Activated B cell treated with CpG ODN at 0.5 μM for 24 hours (primary cell): ENCODE measurements at regions not wholly inside any gene's neighbourhood (a gene's known extent, or its start where the extent isn't known, plus 50 kb on each side); places are given as distances from the start of the nearest gene placed in this dataset.

Experiments
- ATAC-seq: fragments of 200-7000 bp; cut with Tn5 transposase; one replicate; pipeline ENCODE4 v1.10.0; 2021; ENCODE audit warnings: low read depth, mild to moderate bottlenecking, moderate library complexity
- CTCF ChIA-PET: fragments of 350-600 bp; sonication (Branson Sonifier 250); formaldehyde crosslinking; loops from one replicate; lab custom pipeline; 2021; ENCODE audit warnings: antibody characterized with exemption; lab: Charles Lee
- POLR2A ChIA-PET: fragments of 350-600 bp; sonication (Branson Sonifier 250); formaldehyde crosslinking; loops from one replicate; lab custom pipeline; 2021; ENCODE audit warnings: antibody characterized with exemption; lab: Charles Lee
- DNase-seq: peaks from one replicate; pipeline ENCODE4 v3.0.0; 2022
- H3K27ac Mint-ChIP-seq: one replicate; pipeline ENCODE4 v1.8.0; 2020; ENCODE audit warnings: mixed read lengths
- H3K27me3 Mint-ChIP-seq: one replicate; pipeline ENCODE4 v1.8.0; 2021; ENCODE audit warnings: mixed read lengths
- H3K36me3 Mint-ChIP-seq: one replicate; pipeline ENCODE4 v1.8.0; 2021; ENCODE audit warnings: low read depth, mixed read lengths
- H3K4me1 Mint-ChIP-seq: one replicate; pipeline ENCODE4 v1.8.0; 2021; ENCODE audit warnings: mixed read lengths
- H3K4me3 Mint-ChIP-seq: one replicate; pipeline ENCODE4 v1.8.0; 2020; ENCODE audit warnings: mild to moderate bottlenecking, mixed read lengths
- H3K9me3 Mint-ChIP-seq: one replicate; pipeline ENCODE4 v1.8.0; 2020; ENCODE audit warnings: mixed read lengths
- CTCF ChIP-seq: fragments of 200-600 bp; IDR thresholded peaks from one replicate; pipeline ENCODE4 v1.8.0; 2022; ENCODE audit warnings: antibody characterized with exemption, mild to moderate bottlenecking
- intact Hi-C: fragments of 100-400 bp; cut with micrococcal nuclease; formaldehyde crosslinking; loops from one replicate; pipeline ENCODE4 v1.15.1; 2024

GRCh38 chr5:2607598-2607997 lies 143.9 kb downstream of the IRX2 start:
- intact Hi-C loops: no loop called here
- TF ChIP-seq CTCF: no peak
- Mint-ChIP-seq H3K27ac (no peak overlapping the region), H3K36me3 (no peaks in the 10 kb centered on the region), H3K4me3 (no peak overlapping the region), H3K27me3 (no peaks in the 10 kb centered on the region), H3K9me3 (peaks cover 7% of the 10 kb centered on the region), H3K4me1 (no peaks in the 10 kb centered on the region)
- ChIA-PET CTCF (no interaction called here), POLR2A (no interaction called here)
- ATAC-seq (no peak), DNase-seq (no peak)

GRCh38 chr5:2603272-2603575 lies 148.3 kb downstream of the IRX2 start:
- DNase-seq (no peak), ATAC-seq (no peak)
- no peak overlapping the region for H3K27ac Mint-ChIP-seq
- no peak overlapping the region for H3K4me3 Mint-ChIP-seq
- no peak for TF ChIP-seq CTCF
- H3K27me3 Mint-ChIP-seq: no peaks in the 10 kb centered on the region
- ChIA-PET CTCF (no interaction called here), POLR2A (no interaction called here)
- H3K9me3 Mint-ChIP-seq: peaks cover 5% of the 10 kb centered on the region
- intact Hi-C loops: no loop called here
- no peaks in the 10 kb centered on the region for H3K36me3 Mint-ChIP-seq
- no peaks in the 10 kb centered on the region for H3K4me1 Mint-ChIP-seq

- intact Hi-C loops: no loop called here
- ChIA-PET CTCF (no interaction called here), POLR2A (no interaction called here)
- Mint-ChIP-seq H3K4me1 (no peaks in the 10 kb centered on the region), H3K27ac (no peak overlapping the region), H3K27me3 (no peaks in the 10 kb centered on the region), H3K9me3 (peaks cover 5% of the 10 kb centered on the region), H3K4me3 (no peak overlapping the region), H3K36me3 (no peaks in the 10 kb centered on the region)
- no peak for ATAC-seq
- TF ChIP-seq CTCF: no peak
- no peak for DNase-seq
Observed at GRCh38 chr5:2602451-2603271, 148.8 kb downstream of the IRX2 start.

- no peaks in the 10 kb centered on the region for H3K36me3 Mint-ChIP-seq
- intact Hi-C loops: no loop called here
- no peak overlapping the region for H3K27ac Mint-ChIP-seq
- ATAC-seq: no peak
- H3K4me3 Mint-ChIP-seq: no peak overlapping the region
- POLR2A ChIA-PET: no interaction called here
- H3K27me3 Mint-ChIP-seq: no peaks in the 10 kb centered on the region
- no peak for TF ChIP-seq CTCF
- DNase-seq: no peak
- peaks cover 5% of the 10 kb centered on the region for H3K9me3 Mint-ChIP-seq
- CTCF ChIA-PET: no interaction called here
- no peaks in the 10 kb centered on the region for H3K4me1 Mint-ChIP-seq
Observed at GRCh38 chr5:2598503-2598902, 153.0 kb downstream of the IRX2 start.

- H3K9me3 Mint-ChIP-seq: peaks cover 3% of the 10 kb centered on the region
- ChIA-PET CTCF (no interaction called here), POLR2A (no interaction called here)
- no peak overlapping the region for H3K4me3 Mint-ChIP-seq
- TF ChIP-seq CTCF: no peak
- no peaks in the 10 kb centered on the region for H3K4me1 Mint-ChIP-seq
- DNase-seq (no peak), ATAC-seq (no peak)
- H3K27me3 Mint-ChIP-seq: no peaks in the 10 kb centered on the region
- intact Hi-C loops: no loop called here
- no peak overlapping the region for H3K27ac Mint-ChIP-seq
- no peaks in the 10 kb centered on the region for H3K36me3 Mint-ChIP-seq
Observed at GRCh38 chr5:2594701-2595100, 156.8 kb downstream of the IRX2 start.
